Natural killer cell (primary cell): ENCODE measurements at regions not wholly inside any gene's neighbourhood (a gene's known extent, or its start where the extent isn't known, plus 50 kb on each side); places are given as distances from the start of the nearest gene placed in this dataset.

Experiments used
- ATAC-seq, 3 donors: fragments of 150-1000 bp in 2 of 3; fragments of 200-7000 bp in 1 of 3; cut with Tn5 transposase; 1 replicate in 1 of 3; 2 replicates in 2 of 3; pipeline ENCODE4 v1.10.0; 2021; ENCODE audit warnings: mild to moderate bottlenecking in 2 of 3, moderate library complexity in 2 of 3
- DNase-seq, 2 donors: peaks; one replicate each; pipeline versions ENCODE4 v3.0.0 to v3.0.0-alpha.2; 2013 to 2021; ENCODE audit warnings: mixed read lengths in 1 of 2
- H3K27ac ChIP-seq: one replicate; pipeline ENCODE4 v1.5.1; 2013; ENCODE audit warnings: mild to moderate bottlenecking, low read length
- H3K27me3 ChIP-seq: one replicate; pipeline ENCODE4 v1.6.1; 2013; ENCODE audit warnings: low read length; ENCODE audit not compliant: control insufficient read depth, insufficient read depth
- H3K36me3 ChIP-seq: one replicate; pipeline ENCODE4 v1.6.1; 2013; ENCODE audit warnings: low read length; ENCODE audit not compliant: control insufficient read depth, insufficient read depth
- H3K4me1 ChIP-seq: one replicate; pipeline ENCODE4 v1.6.1; 2013; ENCODE audit warnings: low read length; ENCODE audit not compliant: control insufficient read depth, insufficient read depth
- H3K4me3 ChIP-seq: one replicate; pipeline ENCODE4 v1.5.1; 2013; ENCODE audit warnings: low read length
- H3K9me3 ChIP-seq: one replicate; pipeline ENCODE4 v1.6.1; 2013; ENCODE audit warnings: low read length; ENCODE audit not compliant: control insufficient read depth, insufficient read depth
- H3K27ac Mint-ChIP-seq, 2 donors: one replicate each; pipeline ENCODE4 v1.8.0; 2022; ENCODE audit warnings: mild to moderate bottlenecking in 2 of 2, mixed read lengths in 2 of 2, moderate library complexity in 1 of 2
- H3K27me3 Mint-ChIP-seq, 2 donors: one replicate each; pipeline ENCODE4 v1.8.0; 2022; ENCODE audit warnings: low read depth in 2 of 2, mixed read lengths in 2 of 2
- H3K36me3 Mint-ChIP-seq: one replicate; pipeline ENCODE4 v1.8.0; 2022; ENCODE audit warnings: mixed read lengths
- H3K4me1 Mint-ChIP-seq, 2 donors: one replicate each; pipeline ENCODE4 v1.8.0; 2022; ENCODE audit warnings: mixed read lengths in 2 of 2
- H3K4me3 Mint-ChIP-seq: one replicate; pipeline ENCODE4 v1.8.0; 2022; ENCODE audit warnings: mild to moderate bottlenecking, moderate library complexity, mixed read lengths
- H3K9me3 Mint-ChIP-seq, 2 donors: one replicate each; pipeline ENCODE4 v1.8.0; 2022; ENCODE audit warnings: mixed read lengths in 2 of 2
- CTCF ChIP-seq: fragments of 200-600 bp; IDR thresholded peaks from one replicate; pipeline ENCODE4 v1.8.0; 2022; ENCODE audit warnings: antibody characterized with exemption
- WGBS: methylation state at CpG from one replicate; pipeline ENCODE4 v1.1.7; 2013; ENCODE audit warnings: missing lambda C conversion rate; ENCODE audit not compliant: insufficient coverage; 5-methylcytosine and 5-hydroxymethylcytosine counted together
- intact Hi-C: fragments of 100-400 bp; cut with micrococcal nuclease; formaldehyde crosslinking; loops from one replicate; pipeline ENCODE4 v1.14.2; 2022

- ATAC-seq (no peak), DNase-seq (no peak)
- H3K4me1 ChIP-seq: no peaks in the 10 kb centered on the region
- H3K27ac Mint-ChIP-seq: no peak overlapping the region
- peaks cover 3 to 7% of the 10 kb centered on the region in 2 donors for H3K27me3 Mint-ChIP-seq
- H3K9me3 Mint-ChIP-seq: no peaks in the 10 kb centered on the region
- H3K9me3 ChIP-seq: no peaks in the 10 kb centered on the region
- no peaks in the 10 kb centered on the region for H3K36me3 ChIP-seq
- 70% methylated on average over 7 of the region's 7 CpGs for WGBS
- no peak overlapping the region for H3K4me3 ChIP-seq
- no peaks in the 10 kb centered on the region for H3K36me3 Mint-ChIP-seq
- no peak for TF ChIP-seq CTCF
- intact Hi-C loops: no loop called here
- no peaks in the 10 kb centered on the region for H3K4me1 Mint-ChIP-seq
- H3K4me3 Mint-ChIP-seq: no peak overlapping the region
- H3K27ac ChIP-seq: no peak overlapping the region
- no peaks in the 10 kb centered on the region for H3K27me3 ChIP-seq
These were observed 334.6 kb downstream of the MN1 start for GRCh38 chr22:27466778-27467438.

- ATAC-seq: no peak
- Histone ChIP-seq H3K9me3 (no peaks in the 10 kb centered on the region), H3K36me3 (no peaks in the 10 kb centered on the region), H3K27ac (no peak overlapping the region), H3K4me1 (no peaks in the 10 kb centered on the region), H3K27me3 (no peaks in the 10 kb centered on the region), H3K4me3 (no peak overlapping the region)
- 73% methylated on average over 10 of the region's 10 CpGs for WGBS
- H3K4me3 Mint-ChIP-seq: no peak overlapping the region
- no peaks in the 10 kb centered on the region for H3K36me3 Mint-ChIP-seq
- intact Hi-C loops: no loop called here
- H3K4me1 Mint-ChIP-seq: no peaks in the 10 kb centered on the region
- no peak for DNase-seq
- H3K27me3 Mint-ChIP-seq: peaks cover 2 to 7% of the 10 kb centered on the region in 2 donors
- H3K27ac Mint-ChIP-seq: no peak overlapping the region
- no peaks in the 10 kb centered on the region for H3K9me3 Mint-ChIP-seq
- no peak for TF ChIP-seq CTCF
These were observed 333.8 kb downstream of the MN1 start for GRCh38 chr22:27467711-27468110.

- no peaks in the 10 kb centered on the region for H3K4me1 Mint-ChIP-seq
These were observed 332.8 kb downstream of the MN1 start for GRCh38 chr22:27468712-27469111.

More at GRCh38 chr22:27468712-27469111, 332.8 kb downstream of the MN1 start:
- ATAC-seq (no peak), DNase-seq (no peak)
- Histone ChIP-seq H3K4me1 (no peaks in the 10 kb centered on the region), H3K27me3 (no peaks in the 10 kb centered on the region), H3K36me3 (no peaks in the 10 kb centered on the region), H3K4me3 (no peak overlapping the region), H3K9me3 (no peaks in the 10 kb centered on the region), H3K27ac (no peak overlapping the region)
- no peak for TF ChIP-seq CTCF
- Mint-ChIP-seq H3K4me3 (no peak overlapping the region), H3K9me3 (no peaks in the 10 kb centered on the region), H3K27me3 (peaks cover 0 to 2% of the 10 kb centered on the region in 2 donors), H3K36me3 (no peaks in the 10 kb centered on the region), H3K27ac (no peak overlapping the region)
- intact Hi-C loops: no loop called here
- 28% methylated on average over 3 of the region's 3 CpGs for WGBS
